Peyer's patch (tissue), 4 donors: ENCODE measurements at regions not wholly inside any gene's neighbourhood (a gene's known extent, or its start where the extent isn't known, plus 50 kb on each side); places are given as distances from the start of the nearest gene placed in this dataset.

Experiments
- POLR2A ChIP-seq, 2 donors: fragments of 450-650 bp; IDR thresholded peaks; one replicate each; pipeline ENCODE4 v1.5.1; 2017; ENCODE audit warnings: antibody characterized with exemption in 2 of 2, mild to moderate bottlenecking in 2 of 2, moderate library complexity in 2 of 2
- TF ChIP-seq, protein P1 (sequence below), 6 experiments: fragments of 450-650 bp in 4 of 6; fragments of 200-600 bp in 2 of 6; sonication (generic) in 1 of 6; IDR thresholded peaks; one replicate each; pipeline ENCODE4 v1.5.1; 2017 to 2019; ENCODE audit warnings: antibody characterized with exemption in 6 of 6, mild to moderate bottlenecking in 3 of 6, moderate library complexity in 1 of 6

- TF ChIP-seq, protein P1, sequence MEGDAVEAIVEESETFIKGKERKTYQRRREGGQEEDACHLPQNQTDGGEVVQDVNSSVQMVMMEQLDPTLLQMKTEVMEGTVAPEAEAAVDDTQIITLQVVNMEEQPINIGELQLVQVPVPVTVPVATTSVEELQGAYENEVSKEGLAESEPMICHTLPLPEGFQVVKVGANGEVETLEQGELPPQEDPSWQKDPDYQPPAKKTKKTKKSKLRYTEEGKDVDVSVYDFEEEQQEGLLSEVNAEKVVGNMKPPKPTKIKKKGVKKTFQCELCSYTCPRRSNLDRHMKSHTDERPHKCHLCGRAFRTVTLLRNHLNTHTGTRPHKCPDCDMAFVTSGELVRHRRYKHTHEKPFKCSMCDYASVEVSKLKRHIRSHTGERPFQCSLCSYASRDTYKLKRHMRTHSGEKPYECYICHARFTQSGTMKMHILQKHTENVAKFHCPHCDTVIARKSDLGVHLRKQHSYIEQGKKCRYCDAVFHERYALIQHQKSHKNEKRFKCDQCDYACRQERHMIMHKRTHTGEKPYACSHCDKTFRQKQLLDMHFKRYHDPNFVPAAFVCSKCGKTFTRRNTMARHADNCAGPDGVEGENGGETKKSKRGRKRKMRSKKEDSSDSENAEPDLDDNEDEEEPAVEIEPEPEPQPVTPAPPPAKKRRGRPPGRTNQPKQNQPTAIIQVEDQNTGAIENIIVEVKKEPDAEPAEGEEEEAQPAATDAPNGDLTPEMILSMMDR (IDR thresholded peaks at IDR 0.05), result no peak
- TF ChIP-seq POLR2A (IDR thresholded peaks at IDR 0.05), result no peak
These were observed 471.7 kb upstream of the GHITM start for GRCh38 chr10:83667594-83667993.
